Astrocyte of the cerebellum (primary cell): ENCODE measurements at regions not wholly inside any gene's neighbourhood (a gene's known extent, or its start where the extent isn't known, plus 50 kb on each side); places are given as distances from the start of the nearest gene placed in this dataset.

Experiments
- DNase-seq: peaks from one replicate; pipeline ENCODE4 v3.0.0-alpha.2; 2011; ENCODE audit warnings: low read depth
- H3K4me3 ChIP-seq: 2 replicates; pipeline ENCODE4 v1.5.1; 2011; ENCODE audit warnings: mild to moderate bottlenecking, low read depth, low read length, moderate library complexity
- in situ Hi-C: cut with HindIII; loops from 2 replicates; pipeline ENCODE4 v1.10.0; 2017; ENCODE audit warnings: low sequenced_read_pairs
- TF ChIP-seq, protein P1 (sequence below): IDR thresholded peaks from 2 replicates; pipeline ENCODE4 v1.5.1; 2012; ENCODE audit warnings: low read length, low read depth, moderate library complexity, mild to moderate bottlenecking; ENCODE audit errors: missing control alignments

DNA sequence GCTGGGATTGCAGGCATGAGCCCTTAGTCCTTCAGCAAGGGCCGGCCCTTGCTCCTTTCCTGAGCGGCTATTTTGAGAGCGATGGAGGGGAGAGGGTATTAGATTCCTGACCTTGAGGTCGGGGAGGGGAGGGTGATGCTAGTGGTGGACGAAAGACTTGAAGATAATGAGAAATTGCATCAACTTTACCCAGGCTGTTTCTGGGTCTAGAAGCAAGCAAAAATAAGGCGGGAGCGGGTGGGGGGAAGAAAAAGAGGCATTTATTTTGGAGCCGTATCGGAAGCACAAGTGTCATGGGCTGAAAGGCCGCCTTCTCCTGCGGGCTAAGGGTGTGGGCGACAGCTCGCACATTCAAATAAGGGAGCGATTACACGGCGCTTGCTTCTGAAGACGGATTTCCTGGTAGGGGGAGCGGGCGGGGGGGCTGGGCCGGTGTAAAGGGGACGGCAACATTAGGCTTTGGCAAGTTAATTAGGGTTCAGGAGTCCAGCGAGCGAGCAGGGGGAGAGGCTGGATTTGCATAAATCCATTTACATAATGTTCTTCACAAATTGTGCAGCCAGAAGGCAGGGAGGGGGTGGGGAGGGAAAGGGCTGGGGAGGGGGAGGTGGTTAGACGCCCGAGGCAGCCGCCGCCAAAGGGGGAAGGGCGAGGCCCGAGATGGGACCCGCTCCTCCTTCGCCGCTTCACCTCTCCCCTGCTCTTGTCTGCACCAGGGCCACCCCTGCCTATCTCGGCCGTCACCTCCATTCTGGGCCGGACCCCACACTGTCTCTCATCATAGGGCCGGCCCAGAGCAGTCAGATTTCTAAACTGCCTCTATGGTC is 245.9 kb downstream of the MIAT start:
- in situ Hi-C loops: no loop called here
- no peak for DNase-seq
- TF ChIP-seq, protein P1, sequence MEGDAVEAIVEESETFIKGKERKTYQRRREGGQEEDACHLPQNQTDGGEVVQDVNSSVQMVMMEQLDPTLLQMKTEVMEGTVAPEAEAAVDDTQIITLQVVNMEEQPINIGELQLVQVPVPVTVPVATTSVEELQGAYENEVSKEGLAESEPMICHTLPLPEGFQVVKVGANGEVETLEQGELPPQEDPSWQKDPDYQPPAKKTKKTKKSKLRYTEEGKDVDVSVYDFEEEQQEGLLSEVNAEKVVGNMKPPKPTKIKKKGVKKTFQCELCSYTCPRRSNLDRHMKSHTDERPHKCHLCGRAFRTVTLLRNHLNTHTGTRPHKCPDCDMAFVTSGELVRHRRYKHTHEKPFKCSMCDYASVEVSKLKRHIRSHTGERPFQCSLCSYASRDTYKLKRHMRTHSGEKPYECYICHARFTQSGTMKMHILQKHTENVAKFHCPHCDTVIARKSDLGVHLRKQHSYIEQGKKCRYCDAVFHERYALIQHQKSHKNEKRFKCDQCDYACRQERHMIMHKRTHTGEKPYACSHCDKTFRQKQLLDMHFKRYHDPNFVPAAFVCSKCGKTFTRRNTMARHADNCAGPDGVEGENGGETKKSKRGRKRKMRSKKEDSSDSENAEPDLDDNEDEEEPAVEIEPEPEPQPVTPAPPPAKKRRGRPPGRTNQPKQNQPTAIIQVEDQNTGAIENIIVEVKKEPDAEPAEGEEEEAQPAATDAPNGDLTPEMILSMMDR: no peak
- H3K4me3 ChIP-seq: no peak overlapping the region

DNA sequence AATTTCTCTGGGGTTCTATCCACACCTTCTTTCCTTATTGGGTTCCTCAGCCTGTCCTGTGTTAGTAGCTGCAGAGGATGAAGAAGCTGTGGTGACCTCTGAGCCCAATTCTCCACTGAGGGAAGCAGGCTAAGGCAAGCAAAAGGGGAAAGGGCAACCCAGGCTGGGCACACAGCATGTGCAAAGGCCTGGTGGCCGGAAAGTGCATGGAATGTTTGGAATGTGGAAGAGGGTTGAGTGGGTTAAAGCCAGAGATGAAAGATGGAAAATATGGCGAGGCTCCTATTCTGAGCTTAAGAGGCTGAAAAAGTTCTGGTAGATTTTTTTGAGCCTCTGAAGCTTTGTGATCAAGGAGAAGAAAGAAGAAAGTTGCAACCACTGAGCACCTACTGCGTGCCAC is 247.1 kb downstream of the MIAT start:
- H3K4me3 ChIP-seq: no peak overlapping the region
- in situ Hi-C loops: no loop called here
- no peak for DNase-seq
- TF ChIP-seq, protein P1: no peak

DNA sequence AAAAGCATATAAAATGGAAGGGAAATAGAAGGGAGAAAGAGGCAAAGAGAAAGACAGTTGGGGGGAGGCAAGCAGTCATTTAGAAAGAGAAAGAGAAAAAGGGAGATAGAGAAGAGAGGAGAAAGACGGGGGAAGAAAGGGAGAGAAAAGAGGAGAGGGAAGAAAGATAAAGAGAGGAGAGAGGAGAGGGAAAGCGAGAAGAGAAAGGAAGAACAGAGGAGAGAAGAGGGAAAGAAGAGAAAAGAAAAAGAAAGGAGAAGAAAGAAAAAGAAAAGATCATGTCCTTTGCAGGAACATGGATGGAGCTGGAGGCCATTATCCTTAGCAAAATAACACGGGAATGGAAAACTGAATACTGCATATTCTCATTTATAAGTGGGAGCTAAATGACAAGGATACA is 247.7 kb downstream of the MIAT start:
- in situ Hi-C loops: no loop called here
- TF ChIP-seq, protein P1: no peak
- no peak for DNase-seq
- H3K4me3 ChIP-seq: no peak overlapping the region

DNA sequence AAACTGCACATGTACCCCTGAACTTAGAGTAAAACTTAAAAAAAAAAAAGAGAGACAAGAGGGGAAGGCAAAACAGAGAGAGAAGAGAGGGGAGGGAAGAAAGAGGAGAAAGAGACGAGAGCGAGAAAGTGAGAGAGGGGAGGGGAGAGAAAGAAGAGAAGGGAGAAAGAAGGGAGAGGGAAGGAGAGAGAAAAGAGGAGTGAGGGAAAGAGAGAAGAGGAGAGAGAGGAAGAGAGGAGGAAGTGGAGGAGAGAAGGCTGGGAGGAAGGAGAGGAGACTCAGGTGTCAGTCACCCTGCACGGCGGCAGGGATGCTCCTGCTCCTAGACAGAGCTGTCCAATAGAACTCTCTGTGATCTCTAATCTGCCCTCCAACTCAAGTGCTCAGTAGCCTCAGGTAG is 248.3 kb downstream of the MIAT start:
- DNase-seq: no peak
- no peak overlapping the region for H3K4me3 ChIP-seq
- TF ChIP-seq, protein P1: no peak
- in situ Hi-C loops: no loop called here

DNA sequence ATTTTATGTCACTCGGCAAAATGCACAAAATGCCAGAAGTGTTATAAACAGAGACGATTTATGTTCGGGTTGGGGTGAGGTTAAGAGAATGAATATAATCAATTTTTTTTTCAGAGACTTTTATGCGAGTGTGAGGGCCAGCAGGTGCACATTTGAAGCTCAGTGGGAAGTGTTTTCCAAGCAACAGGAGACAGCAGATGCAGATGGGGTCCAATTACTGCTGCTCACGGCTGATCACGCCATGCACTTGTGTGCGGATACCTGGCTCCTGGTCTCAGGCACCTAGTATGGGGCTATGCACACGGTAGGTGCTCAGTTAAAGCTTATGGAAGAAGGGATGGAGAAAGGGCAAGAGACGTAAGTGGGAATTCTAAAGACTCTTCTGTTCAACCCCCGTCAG is 249.1 kb downstream of the MIAT start:
- TF ChIP-seq, protein P1: no peak
- DNase-seq: no peak
- no peak overlapping the region for H3K4me3 ChIP-seq
- in situ Hi-C loops: no loop called here

DNA sequence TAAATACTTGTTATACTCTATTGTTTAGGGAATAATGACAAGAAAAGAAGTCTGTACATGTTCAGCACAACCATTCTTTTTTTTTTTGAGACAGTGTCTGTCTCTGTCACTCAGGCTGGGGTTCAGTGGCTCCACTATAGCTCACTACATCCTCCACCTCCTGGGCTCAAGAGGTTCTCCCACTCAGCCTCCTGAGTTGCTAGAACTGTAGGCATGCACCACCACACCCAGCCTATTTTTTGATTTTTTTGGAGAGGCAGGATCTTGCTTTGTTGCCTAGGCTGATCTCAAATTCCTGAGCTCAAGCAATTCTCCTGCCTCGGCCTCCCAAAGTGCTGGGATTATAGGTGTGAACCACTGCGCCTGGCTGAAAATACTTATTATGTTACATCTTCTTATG is 250.0 kb downstream of the MIAT start:
- TF ChIP-seq, protein P1: no peak
- no peak overlapping the region for H3K4me3 ChIP-seq
- DNase-seq: no peak
- in situ Hi-C loops: no loop called here
